GM12891 (cell line): ENCODE measurements at regions not wholly inside any gene's neighbourhood (a gene's known extent, or its start where the extent isn't known, plus 50 kb on each side); places are given as distances from the start of the nearest gene placed in this dataset.
"Not testable (repeated sequence)": the region's sequence is repeated elsewhere in the genome, so short reads cannot be mapped to it uniquely, and the experiment has no call there.

Experiments
- DNase-seq: peaks from one replicate; pipeline ENCODE4 v3.0.0; 2011; ENCODE audit warnings: low spot score; ENCODE audit not compliant: insufficient read length
- FAIRE-seq: peaks from 2 replicates; lab custom pipeline; 2011; peaks lifted over from hg19 to GRCh38; lab: Jason Lieb, UNC
- PAX5 ChIP-seq: IDR thresholded peaks from 2 replicates; pipeline ENCODE4 v1.6.1; 2011; ENCODE audit warnings: low read length, moderate library complexity, mild to moderate bottlenecking; ENCODE audit not compliant: insufficient read depth, severe bottlenecking
- POLR2A ChIP-seq: IDR thresholded peaks from 2 replicates; pipeline ENCODE4 v1.6.1; 2011; ENCODE audit warnings: low read depth, low read length, control low read depth
- POLR2AphosphoS5 ChIP-seq: IDR thresholded peaks from 2 replicates; pipeline ENCODE4 v1.6.1; 2011; ENCODE audit warnings: low read depth, low read length, control low read depth
- POU2F2 ChIP-seq: IDR thresholded peaks from 2 replicates; pipeline ENCODE4 v1.6.1; 2011; ENCODE audit warnings: low read depth, mild to moderate bottlenecking, control low read depth, low read length, moderate library complexity
- SPI1 ChIP-seq: IDR thresholded peaks from 2 replicates; pipeline ENCODE4 v1.6.1; 2011; ENCODE audit warnings: low read depth, low read length, control low read depth
- TAF1 ChIP-seq: IDR thresholded peaks from 2 replicates; pipeline ENCODE4 v1.6.1; 2011; ENCODE audit warnings: low read depth, low read length, control low read depth

- DNase-seq: no peak
- TF ChIP-seq SPI1 (no peak), TAF1 (no peak), POLR2A (no peak), PAX5 (no peak), POU2F2 (no peak), POLR2AphosphoS5 (no peak)
- FAIRE-seq: no peak
Observed at GRCh38 chr16:61179561-61179960, 856.7 kb downstream of the CDH8 start.

DNA sequence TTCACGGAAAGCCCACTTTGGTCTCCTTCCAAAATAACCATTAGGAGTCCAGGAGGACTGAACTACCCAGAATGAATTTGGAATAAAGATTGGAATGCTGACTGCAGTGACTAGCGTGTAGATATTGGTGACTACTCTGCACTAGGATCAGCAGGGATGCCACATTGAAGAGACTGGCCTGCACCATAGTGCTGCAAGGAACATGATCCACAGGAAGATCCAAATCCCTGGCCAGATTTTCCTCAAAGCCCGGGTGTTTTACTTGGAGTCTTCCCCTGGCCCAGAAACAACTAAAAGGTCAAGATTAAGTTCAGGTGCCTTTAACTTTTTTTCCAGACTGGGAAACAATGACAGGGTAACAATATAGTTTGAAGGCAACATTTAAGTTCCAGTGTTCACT, 870.4 kb downstream of the CDH8 start:
- DNase-seq: no peak
- FAIRE-seq: no peak
- TF ChIP-seq SPI1 (no peak), POLR2A (no peak), POU2F2 (no peak), PAX5 (no peak), TAF1 (no peak), POLR2AphosphoS5 (no peak)

DNA sequence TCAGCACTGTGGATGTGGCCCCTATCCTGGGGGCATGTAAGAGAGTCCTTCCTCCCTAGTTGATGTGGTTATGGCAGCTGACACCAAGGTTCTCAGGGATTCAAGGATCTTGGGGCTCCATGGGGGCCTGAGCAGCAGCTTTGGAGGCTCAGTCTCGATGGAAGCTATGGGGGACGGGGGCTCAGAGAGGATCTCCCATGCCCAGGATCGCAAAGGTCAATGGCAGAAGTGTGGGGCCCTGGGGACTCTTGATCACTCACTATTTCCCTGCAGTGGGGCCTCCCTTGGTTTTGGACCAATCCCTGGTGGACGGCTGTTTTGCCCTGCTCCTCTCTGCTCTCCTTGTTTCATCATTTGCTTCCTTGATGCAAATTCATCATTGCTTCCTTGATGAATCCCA, 885.9 kb downstream of the CDH8 start:
- no peak for TF ChIP-seq POLR2AphosphoS5
- no peak for TF ChIP-seq SPI1
- no peak for TF ChIP-seq TAF1
- DNase-seq: no peak
- no peak for FAIRE-seq

GRCh38 chr16:61149709-61150108, 886.5 kb downstream of the CDH8 start:
- FAIRE-seq (no peak), DNase-seq (no peak)
- TF ChIP-seq TAF1: no peak
- TF ChIP-seq POLR2AphosphoS5: no peak
- no peak for TF ChIP-seq POU2F2
- no peak for TF ChIP-seq SPI1
- TF ChIP-seq POLR2A: no peak
- no peak for TF ChIP-seq PAX5

- no peak for TF ChIP-seq PAX5
- no peak for TF ChIP-seq SPI1
- TF ChIP-seq POU2F2: no peak
- TF ChIP-seq POLR2A: no peak
- no peak for FAIRE-seq
- no peak for DNase-seq
Observed at GRCh38 chr16:61148930-61149329, 887.3 kb downstream of the CDH8 start.

DNA sequence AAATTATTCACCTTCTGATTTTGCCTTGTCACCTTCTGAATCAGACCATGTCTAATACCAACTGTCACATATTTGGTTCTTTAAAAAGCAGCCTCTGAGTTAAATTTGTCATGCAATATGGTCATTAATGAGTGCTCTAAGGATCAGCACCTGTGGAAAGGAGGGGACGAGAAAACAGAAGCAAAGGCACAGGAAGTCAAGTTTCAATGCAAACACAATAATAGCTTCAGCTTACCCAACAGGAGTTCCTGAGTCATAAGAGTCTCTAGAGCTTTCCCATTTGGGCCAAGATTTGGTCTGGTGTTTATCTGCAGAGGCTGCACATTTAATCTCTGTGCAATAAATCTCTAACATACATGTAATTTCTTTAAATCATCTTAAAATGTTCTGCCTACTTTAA, 889.8 kb downstream of the CDH8 start:
- no peak for DNase-seq
- no peak for FAIRE-seq
- TF ChIP-seq PAX5: no peak

- TF ChIP-seq POLR2A: no peak
- TF ChIP-seq POLR2AphosphoS5: no peak
- FAIRE-seq: no peak
- no peak for DNase-seq
Observed at GRCh38 chr16:61131447-61131846, 904.8 kb downstream of the CDH8 start.

GRCh38 chr16:61128545-61129323, 907.5 kb downstream of the CDH8 start:
- FAIRE-seq (no peak), DNase-seq (no peak)
- TF ChIP-seq POLR2AphosphoS5 (no peak), TAF1 (no peak), SPI1 (no peak), POU2F2 (no peak), PAX5 (no peak), POLR2A (no peak)

DNA sequence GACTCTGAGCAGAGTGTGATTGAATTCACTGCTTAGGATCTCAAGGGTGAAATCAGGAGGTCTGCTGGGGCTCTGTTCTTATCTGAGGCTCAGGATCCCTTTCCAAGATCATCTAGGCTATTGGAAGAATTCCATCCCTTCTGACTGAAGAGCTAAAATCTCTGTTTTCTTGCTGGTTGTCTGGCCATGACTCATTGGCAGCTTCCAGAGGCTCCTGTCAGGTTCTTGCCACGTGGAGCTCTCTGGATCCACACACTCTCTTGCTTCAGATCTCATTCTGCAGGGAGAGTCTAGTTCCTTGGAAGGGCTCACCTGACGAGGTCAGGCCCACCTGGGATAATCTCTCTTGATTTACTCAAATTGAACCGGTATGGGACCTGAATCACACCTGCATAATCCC, 930.7 kb downstream of the CDH8 start:
- DNase-seq: no peak
- no peak for TF ChIP-seq PAX5
- no peak for TF ChIP-seq POLR2A
- TF ChIP-seq POLR2AphosphoS5: no peak
- TF ChIP-seq TAF1: no peak
- no peak for TF ChIP-seq POU2F2
- TF ChIP-seq SPI1: no peak
- FAIRE-seq: no peak

DNA sequence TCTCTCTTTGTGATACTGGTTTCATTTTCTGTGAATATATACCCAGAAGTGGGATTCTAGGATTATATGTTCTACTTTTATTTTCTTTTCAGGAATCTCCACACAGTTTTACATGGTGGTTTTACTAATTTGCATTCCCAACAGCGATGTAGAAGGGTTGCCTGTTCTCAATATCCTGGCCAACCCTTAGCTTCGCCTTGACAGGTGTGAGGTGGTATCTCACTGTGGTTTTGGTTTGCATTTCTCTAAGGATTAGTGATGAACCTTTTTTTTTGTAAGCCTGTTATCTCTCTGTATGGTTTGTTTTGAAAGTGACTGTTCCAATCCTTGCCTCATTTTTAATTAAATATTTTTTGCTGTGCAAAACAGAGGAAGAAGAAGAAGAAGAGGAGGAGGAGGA, 937.7 kb downstream of the CDH8 start:
- DNase-seq (no peak), FAIRE-seq (no peak)
- no peak for TF ChIP-seq POLR2A

DNA sequence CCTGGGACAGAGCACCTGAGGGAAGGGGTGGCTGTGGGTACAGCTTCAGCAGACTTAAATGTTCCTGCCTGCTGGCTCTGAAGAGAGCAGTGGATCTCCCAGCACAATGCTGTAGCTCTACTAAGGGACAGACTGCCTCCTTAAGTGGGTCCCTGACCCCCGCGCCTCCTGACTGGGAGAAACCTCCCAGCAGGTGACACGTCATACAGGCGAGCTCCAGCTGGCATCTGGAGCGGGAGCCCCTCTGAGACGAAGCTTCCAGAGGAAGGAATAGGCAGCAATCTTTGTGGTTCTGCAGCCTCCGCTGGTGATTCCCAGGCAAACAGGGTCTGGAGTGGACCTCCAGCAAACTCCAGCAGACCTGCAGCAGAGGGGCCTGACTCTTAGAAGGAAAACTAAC, 944.9 kb downstream of the CDH8 start:
- FAIRE-seq, DNase-seq: not testable (repeated sequence)

- DNase-seq: no peak
- TF ChIP-seq POU2F2 (no peak), POLR2A (no peak), SPI1 (no peak), POLR2AphosphoS5 (no peak), PAX5 (no peak), TAF1 (no peak)
- FAIRE-seq: no peak
Observed at GRCh38 chr16:61083711-61084110, 952.5 kb downstream of the CDH8 start.
